ENCODE measurements at regions not wholly inside any gene's neighbourhood (a gene's known extent, or its start where the extent isn't known, plus 50 kb on each side); places are given as distances from the start of the nearest gene placed in this dataset.

DNA sequence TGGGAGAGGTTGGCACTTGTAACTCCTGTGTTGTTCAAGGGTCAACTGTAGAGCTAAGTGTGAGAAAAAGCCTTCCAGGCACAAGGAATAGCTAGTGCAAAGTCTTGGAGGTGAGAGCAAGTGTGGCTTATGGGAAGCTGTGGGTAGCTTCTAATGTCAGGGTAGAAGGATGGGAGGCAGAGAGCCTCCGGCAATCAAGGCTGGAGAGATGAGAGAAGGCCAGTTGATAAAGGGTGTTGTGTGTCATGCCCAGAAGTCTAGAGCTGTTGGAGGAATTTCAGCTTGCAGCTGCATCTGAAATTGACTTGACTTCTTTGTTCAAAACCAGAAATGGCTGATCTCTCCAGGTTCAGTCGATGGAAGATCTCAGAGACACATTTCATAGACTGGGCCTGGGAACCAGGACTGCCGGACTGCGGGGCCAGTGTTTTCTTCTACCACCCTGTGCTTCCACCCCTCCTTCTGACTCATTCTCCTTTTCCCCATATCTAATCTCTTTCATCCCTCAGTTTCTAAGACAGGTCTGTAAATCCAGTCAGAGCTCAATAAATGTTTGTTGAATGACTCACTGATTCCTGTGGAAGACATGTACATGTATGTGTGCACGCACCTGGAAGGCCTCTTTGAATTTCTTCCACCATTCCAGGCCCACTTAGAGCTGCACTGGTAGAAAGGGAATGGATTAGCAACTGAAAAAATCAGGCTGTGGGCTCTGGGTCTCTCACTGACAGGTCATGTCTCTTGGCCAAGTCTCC lies 67.8 kb upstream of the KLF4 start:
- TF ChIP-seq, protein P1, sequence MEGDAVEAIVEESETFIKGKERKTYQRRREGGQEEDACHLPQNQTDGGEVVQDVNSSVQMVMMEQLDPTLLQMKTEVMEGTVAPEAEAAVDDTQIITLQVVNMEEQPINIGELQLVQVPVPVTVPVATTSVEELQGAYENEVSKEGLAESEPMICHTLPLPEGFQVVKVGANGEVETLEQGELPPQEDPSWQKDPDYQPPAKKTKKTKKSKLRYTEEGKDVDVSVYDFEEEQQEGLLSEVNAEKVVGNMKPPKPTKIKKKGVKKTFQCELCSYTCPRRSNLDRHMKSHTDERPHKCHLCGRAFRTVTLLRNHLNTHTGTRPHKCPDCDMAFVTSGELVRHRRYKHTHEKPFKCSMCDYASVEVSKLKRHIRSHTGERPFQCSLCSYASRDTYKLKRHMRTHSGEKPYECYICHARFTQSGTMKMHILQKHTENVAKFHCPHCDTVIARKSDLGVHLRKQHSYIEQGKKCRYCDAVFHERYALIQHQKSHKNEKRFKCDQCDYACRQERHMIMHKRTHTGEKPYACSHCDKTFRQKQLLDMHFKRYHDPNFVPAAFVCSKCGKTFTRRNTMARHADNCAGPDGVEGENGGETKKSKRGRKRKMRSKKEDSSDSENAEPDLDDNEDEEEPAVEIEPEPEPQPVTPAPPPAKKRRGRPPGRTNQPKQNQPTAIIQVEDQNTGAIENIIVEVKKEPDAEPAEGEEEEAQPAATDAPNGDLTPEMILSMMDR (conservative IDR thresholded peaks at IDR 0.05; ENCODE audit: low read depth, low read length), result no peak
- TF ChIP-seq MAFK (IDR thresholded peaks at IDR 0.05; ENCODE audit: low read depth, low read length) (no peak), CHD1 (IDR thresholded peaks at IDR 0.05; ENCODE audit: low read depth, low read length) (no peak), POLR2A (IDR thresholded peaks at IDR 0.05; ENCODE audit: low read depth, low read length) (no peak), MAZ (IDR thresholded peaks at IDR 0.05; ENCODE audit: borderline replicate concordance, low read depth, low read length) (no peak), CEBPB (IDR thresholded peaks at IDR 0.05; ENCODE audit: low read depth, low read length) (no peak), BHLHE40 (IDR thresholded peaks at IDR 0.05; ENCODE audit: low read depth, low read length) (no peak), RAD21 (IDR thresholded peaks at IDR 0.05; ENCODE audit: low read length) (no peak), SMC3 (IDR thresholded peaks at IDR 0.05; ENCODE audit: low read depth, low read length) (no peak)
- TF ChIP-seq, protein P2, sequence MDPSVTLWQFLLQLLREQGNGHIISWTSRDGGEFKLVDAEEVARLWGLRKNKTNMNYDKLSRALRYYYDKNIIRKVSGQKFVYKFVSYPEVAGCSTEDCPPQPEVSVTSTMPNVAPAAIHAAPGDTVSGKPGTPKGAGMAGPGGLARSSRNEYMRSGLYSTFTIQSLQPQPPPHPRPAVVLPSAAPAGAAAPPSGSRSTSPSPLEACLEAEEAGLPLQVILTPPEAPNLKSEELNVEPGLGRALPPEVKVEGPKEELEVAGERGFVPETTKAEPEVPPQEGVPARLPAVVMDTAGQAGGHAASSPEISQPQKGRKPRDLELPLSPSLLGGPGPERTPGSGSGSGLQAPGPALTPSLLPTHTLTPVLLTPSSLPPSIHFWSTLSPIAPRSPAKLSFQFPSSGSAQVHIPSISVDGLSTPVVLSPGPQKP (IDR thresholded peaks at IDR 0.05; ENCODE audit: borderline replicate concordance, low read depth, low read length), result no peak
